NT2/D1 (cell line): ENCODE measurements at regions not wholly inside any gene's neighbourhood (a gene's known extent, or its start where the extent isn't known, plus 50 kb on each side); places are given as distances from the start of the nearest gene placed in this dataset.

Source experiments
- SUZ12 ChIP-seq: IDR thresholded peaks from 2 replicates; pipeline ENCODE4 v1.6.1; 2011; ENCODE audit not compliant: insufficient read length, insufficient read depth; ENCODE audit errors: extremely low read depth
- ZNF274 ChIP-seq: IDR thresholded peaks from 2 replicates; pipeline ENCODE4 v1.6.1; 2011; ENCODE audit warnings: mild to moderate bottlenecking, low read depth, low read length

DNA sequence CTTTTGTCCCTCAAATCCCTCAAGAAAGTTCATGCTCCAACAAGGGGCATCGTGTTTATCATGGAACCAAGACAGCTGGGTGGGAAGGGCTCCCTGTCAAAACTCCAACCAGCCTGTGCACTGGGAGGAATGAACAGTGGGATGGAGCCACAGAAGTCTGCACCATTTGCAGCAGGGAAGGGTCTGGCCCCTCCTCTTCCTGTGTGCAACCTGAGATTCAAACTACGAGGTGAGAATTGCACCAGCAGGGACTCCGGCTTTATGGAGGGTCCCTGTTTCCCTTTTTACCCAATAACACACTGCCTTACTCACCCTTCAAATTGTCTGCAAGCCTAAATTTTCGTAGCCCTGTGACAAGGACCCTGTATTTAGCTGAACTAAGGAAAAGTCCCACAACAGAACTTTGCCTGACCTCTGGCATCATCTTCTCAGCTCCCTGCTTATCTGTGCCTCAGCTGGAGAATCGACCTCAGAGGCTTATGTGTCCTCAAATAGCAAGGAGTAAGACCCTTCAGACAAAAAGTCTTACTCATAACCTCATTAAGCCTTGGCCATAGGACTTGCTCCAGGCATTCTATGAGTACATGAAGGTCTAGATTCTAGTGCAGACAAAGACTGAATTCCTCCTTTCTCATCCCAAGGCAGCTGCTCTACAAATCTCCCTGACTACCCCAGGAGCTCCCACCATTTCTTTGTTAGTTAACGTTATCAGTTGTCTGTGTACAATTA lies 178.3 kb upstream of the SERPINE2 start:
- TF ChIP-seq SUZ12, result no peak
- TF ChIP-seq ZNF274, result no peak
